GM12878 (cell line): ENCODE measurements at regions not wholly inside any gene's neighbourhood (a gene's known extent, or its start where the extent isn't known, plus 50 kb on each side); places are given as distances from the start of the nearest gene placed in this dataset.

Experiments used
- BCL11A ChIP-seq: IDR thresholded peaks from 2 replicates; pipeline ENCODE4 v1.6.1; 2011; ENCODE audit warnings: low read depth, low read length
- ESRRA ChIP-seq: IDR thresholded peaks from 2 replicates; pipeline ENCODE4 v1.6.1; 2012; ENCODE audit warnings: mild to moderate bottlenecking, low read length, improper control_type of control experiment
- FOXK2 ChIP-seq: fragments of 450-650 bp; IDR thresholded peaks from 2 replicates; pipeline ENCODE4 v1.6.1; 2017; ENCODE audit warnings: mild to moderate bottlenecking, moderate library complexity
- NR2C2 ChIP-seq: IDR thresholded peaks from 2 replicates; pipeline ENCODE4 v1.6.1; 2011; ENCODE audit warnings: borderline replicate concordance, low read depth; ENCODE audit not compliant: control insufficient read depth, insufficient read length
- POU2F2 ChIP-seq: IDR thresholded peaks from 3 replicates; pipeline ENCODE4 v1.6.1; 2011; ENCODE audit warnings: low read depth, mild to moderate bottlenecking, low read length, borderline replicate concordance
- REST ChIP-seq: IDR thresholded peaks from 2 replicates; pipeline ENCODE4 v1.6.1; 2012; ENCODE audit warnings: mild to moderate bottlenecking, low read depth, low read length
- TAF1 ChIP-seq: IDR thresholded peaks from 2 replicates; pipeline ENCODE4 v1.6.1; 2011; ENCODE audit warnings: mild to moderate bottlenecking, low read depth, low read length, borderline replicate concordance

DNA sequence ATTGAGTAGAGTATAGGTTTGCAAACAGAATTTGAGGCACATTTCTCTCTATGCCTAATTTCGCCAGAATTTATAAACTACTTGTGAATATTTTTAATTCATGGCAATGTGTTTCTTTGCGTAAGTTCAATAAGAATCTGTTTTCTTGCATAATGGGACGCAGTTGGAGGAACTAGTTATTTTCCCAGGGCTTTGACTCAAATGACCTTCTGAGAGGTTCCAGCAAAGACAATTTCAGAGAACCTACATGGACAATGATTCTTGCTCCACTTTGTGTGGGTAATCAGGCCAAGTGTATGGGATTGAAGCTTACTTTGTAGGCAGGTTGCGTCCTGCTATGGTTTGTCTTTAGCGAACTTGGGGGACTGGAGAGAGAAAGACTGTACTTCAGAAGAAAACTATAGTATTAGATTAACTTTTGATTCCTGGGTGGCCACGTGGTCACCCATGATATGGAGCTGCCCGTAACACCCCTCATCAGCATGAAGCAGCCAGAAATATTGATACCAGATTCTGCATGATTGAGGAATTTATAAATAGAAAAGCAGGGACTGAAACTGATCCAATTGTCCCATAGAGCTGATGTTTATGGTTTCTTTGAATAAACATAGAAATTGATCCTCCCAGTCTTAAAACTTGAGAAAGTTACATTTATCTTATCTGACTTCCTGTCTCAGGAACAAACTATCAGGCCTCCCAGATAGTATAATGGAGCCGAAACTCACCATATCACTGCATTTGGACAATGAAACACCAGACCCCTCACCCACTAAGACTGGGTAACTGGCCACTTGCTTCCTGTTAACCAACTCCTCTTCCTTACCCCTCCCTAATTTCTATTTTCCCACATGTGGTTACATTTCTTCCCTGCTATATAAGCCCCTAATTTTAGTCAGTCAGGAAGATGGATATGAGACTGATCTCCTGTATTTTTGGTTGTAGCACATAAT lies 815.3 kb upstream of the HS6ST1 start:
- TF ChIP-seq NR2C2 (no peak), FOXK2 (no peak), REST (no peak), TAF1 (no peak), POU2F2 (no peak), ESRRA (no peak), BCL11A (no peak)
